ENCODE measurements at regions not wholly inside any gene's neighbourhood (a gene's known extent, or its start where the extent isn't known, plus 50 kb on each side); places are given as distances from the start of the nearest gene placed in this dataset.
A peak's percentile ranks its signal among the peaks of the same experiment; 100 is the strongest.

GRCh38 chr4:167787231-167787630 lies 305.1 kb upstream of the ANXA10 start:
- DNase-seq (ENCODE audit: low read depth): no peak
- TF ChIP-seq CTCF (IDR thresholded peaks at IDR 0.05; ENCODE audit: insufficient read depth, low read length, poor library complexity, severe bottlenecking): no peak
- no peaks in the 10 kb centered on the region for H3K36me3 ChIP-seq (ENCODE audit: control insufficient read depth, insufficient read depth, low read length)
- no peak overlapping the region for H3K4me3 ChIP-seq (ENCODE audit: low read depth, low read length)
- H3K27me3 ChIP-seq (ENCODE audit: control insufficient read depth, insufficient read depth, low read length): no peaks in the 10 kb centered on the region

- H3K36me3 ChIP-seq (ENCODE audit: control insufficient read depth, insufficient read depth, low read length): no peaks in the 10 kb centered on the region
- H3K4me3 ChIP-seq (ENCODE audit: low read depth, low read length): no peak overlapping the region
- no peaks in the 10 kb centered on the region for H3K27me3 ChIP-seq (ENCODE audit: control insufficient read depth, insufficient read depth, low read length)
- no peak for DNase-seq (ENCODE audit: low read depth)
- no peak for TF ChIP-seq CTCF (IDR thresholded peaks at IDR 0.05; ENCODE audit: insufficient read depth, low read length, poor library complexity, severe bottlenecking)
These were observed 289.7 kb upstream of the ANXA10 start for GRCh38 chr4:167802463-167803212.

GRCh38 chr4:167811958-167812357 lies 280.4 kb upstream of the ANXA10 start:
- no peak for TF ChIP-seq CTCF (IDR thresholded peaks at IDR 0.05; ENCODE audit: insufficient read depth, low read length, poor library complexity, severe bottlenecking)
- H3K36me3 ChIP-seq (ENCODE audit: control insufficient read depth, insufficient read depth, low read length): no peaks in the 10 kb centered on the region
- no peak for DNase-seq (ENCODE audit: low read depth)
- no peaks in the 10 kb centered on the region for H3K27me3 ChIP-seq (ENCODE audit: control insufficient read depth, insufficient read depth, low read length)
- no peak overlapping the region for H3K4me3 ChIP-seq (ENCODE audit: low read depth, low read length)

- H3K36me3 ChIP-seq (ENCODE audit: control insufficient read depth, insufficient read depth, low read length): no peaks in the 10 kb centered on the region
- no peaks in the 10 kb centered on the region for H3K27me3 ChIP-seq (ENCODE audit: control insufficient read depth, insufficient read depth, low read length)
- no peak for TF ChIP-seq CTCF (IDR thresholded peaks at IDR 0.05; ENCODE audit: insufficient read depth, low read length, poor library complexity, severe bottlenecking)
- no peak overlapping the region for H3K4me3 ChIP-seq (ENCODE audit: low read depth, low read length)
- DNase-seq (ENCODE audit: low read depth): peak; percentile 16
These were observed 266.1 kb upstream of the ANXA10 start for GRCh38 chr4:167826281-167826680.

GRCh38 chr4:167831855-167832254 lies 260.5 kb upstream of the ANXA10 start:
- H3K4me3 ChIP-seq (ENCODE audit: low read depth, low read length): no peak overlapping the region
- H3K27me3 ChIP-seq (ENCODE audit: control insufficient read depth, insufficient read depth, low read length): no peaks in the 10 kb centered on the region
- no peak for DNase-seq (ENCODE audit: low read depth)
- no peak for TF ChIP-seq CTCF (IDR thresholded peaks at IDR 0.05; ENCODE audit: insufficient read depth, low read length, poor library complexity, severe bottlenecking)
- no peaks in the 10 kb centered on the region for H3K36me3 ChIP-seq (ENCODE audit: control insufficient read depth, insufficient read depth, low read length)

GRCh38 chr4:167838686-167839085 lies 253.7 kb upstream of the ANXA10 start:
- Histone ChIP-seq H3K27me3 (ENCODE audit: control insufficient read depth, insufficient read depth, low read length) (no peaks in the 10 kb centered on the region), H3K36me3 (ENCODE audit: control insufficient read depth, insufficient read depth, low read length) (no peaks in the 10 kb centered on the region), H3K4me3 (ENCODE audit: low read depth, low read length) (no peak overlapping the region)
- TF ChIP-seq CTCF (IDR thresholded peaks at IDR 0.05; ENCODE audit: insufficient read depth, low read length, poor library complexity, severe bottlenecking): no peak
- no peak for DNase-seq (ENCODE audit: low read depth)

Data from kidney epithelial cell (primary cell).